Inflammatory macrophage (primary cell): ENCODE measurements at regions not wholly inside any gene's neighbourhood (a gene's known extent, or its start where the extent isn't known, plus 50 kb on each side); places are given as distances from the start of the nearest gene placed in this dataset.
"Not testable (repeated sequence)": the region's sequence is repeated elsewhere in the genome, so short reads cannot be mapped to it uniquely, and the experiment has no call there.

Experiments used
- DNase-seq, 2 donors: peaks; one replicate each; pipeline ENCODE4 v3.0.0-alpha.2; 2020 to 2022

DNA sequence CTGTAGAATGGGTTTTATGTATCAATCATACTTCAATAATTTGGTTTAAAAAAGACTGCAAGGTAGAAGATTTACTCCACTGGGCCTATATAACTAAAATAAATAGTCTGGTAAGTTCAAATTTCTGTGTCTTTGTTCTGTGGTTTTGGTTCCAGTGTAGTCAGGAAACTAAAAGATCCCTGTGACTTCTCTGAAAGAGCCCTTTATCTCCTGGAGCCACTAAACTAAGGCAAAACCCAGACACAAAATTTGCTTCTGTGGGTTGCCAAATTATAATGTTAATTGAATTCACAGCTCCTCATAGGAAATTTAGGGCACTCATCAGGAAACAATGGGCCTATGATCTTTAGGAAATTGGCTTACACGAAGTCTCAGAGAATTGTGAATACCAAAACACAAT, 1038.4 kb downstream of the GALC start:
- DNase-seq, result no peak

DNA sequence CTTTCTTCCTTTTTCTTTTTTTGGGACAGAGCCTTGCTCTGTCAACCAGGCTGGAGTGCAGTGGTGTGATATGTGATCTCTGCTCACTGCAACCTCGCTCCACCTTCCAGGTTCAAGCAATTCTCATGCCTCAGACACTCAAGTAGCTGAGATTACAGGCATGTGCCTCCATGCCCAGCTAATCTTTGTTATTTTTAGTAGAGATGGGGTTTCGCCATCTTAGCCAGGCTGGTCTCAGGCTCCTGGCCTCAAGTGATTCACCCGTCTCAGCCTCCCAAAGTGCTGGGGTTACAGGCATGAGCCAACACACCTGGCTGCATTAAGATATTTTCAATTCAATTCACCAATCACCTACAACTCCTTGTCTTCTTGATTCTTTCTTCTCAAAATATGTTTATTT, 1046.5 kb downstream of the GALC start:
- DNase-seq, result no peak

DNA sequence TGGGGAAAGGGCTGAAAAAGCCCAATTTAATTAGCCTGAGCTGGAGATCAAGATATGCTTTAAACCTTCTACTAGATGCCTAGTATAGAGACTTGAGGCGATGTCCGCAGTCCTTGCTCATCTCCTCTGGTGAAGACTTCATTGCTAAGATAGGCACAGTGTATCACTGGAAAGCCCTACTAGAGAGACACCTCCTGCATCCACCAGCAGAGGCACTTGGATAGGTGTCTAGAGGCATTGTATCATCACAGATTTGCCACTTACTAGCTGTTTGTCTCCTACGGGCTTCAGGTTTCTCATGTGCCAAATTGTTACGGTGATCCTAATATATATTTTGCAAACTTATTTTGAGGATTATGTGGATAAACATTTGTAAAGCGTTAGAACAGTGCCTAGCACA, 1048.5 kb downstream of the GALC start:
- DNase-seq, result no peak

DNA sequence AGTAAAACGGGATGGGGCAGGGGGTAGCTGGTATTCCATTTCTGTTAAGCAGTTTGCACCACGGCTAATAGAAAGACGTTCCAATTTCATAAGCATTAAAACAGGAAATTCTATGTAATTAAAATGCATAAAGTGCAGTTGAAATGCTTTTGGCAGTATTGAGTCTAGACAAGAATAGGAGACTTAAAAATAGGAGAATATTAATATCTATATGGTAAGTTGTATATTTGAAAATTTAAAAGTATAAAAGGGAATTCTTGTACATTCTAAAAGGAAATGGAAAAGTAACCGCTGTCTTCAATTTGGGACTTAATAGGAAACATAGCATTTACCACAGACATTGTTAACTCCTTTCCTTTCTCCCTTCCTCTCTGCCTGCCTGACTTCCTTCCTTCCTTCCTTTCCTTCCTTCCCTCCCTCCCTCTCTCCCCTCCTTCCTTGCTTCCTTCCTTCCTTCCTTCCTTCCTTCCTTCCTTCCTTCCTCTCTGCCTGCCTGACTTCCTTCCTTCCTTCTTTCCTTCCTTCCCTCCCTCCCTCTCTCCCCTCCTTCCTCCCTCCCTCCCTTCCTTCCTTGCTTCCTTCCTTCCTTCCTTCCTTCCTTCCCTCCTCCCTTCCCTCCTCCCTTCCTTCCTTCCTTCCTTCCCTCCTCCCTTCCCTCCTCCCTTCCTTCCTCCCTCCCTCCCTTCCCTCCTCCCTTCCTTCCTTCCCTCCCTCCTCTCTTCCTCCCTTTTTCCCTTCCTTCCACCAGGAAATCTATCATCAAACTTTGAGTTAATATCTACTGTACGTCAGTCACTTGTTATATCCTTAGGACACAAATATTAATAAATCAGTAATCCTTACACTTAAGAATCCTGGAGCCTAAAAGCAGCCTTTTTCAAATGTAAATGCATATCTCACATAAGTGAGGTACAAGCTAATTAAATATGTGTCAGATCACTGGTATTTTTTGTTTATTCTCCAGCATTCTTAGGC, 1049.3 kb downstream of the GALC start:
- DNase-seq, result no peak

DNA sequence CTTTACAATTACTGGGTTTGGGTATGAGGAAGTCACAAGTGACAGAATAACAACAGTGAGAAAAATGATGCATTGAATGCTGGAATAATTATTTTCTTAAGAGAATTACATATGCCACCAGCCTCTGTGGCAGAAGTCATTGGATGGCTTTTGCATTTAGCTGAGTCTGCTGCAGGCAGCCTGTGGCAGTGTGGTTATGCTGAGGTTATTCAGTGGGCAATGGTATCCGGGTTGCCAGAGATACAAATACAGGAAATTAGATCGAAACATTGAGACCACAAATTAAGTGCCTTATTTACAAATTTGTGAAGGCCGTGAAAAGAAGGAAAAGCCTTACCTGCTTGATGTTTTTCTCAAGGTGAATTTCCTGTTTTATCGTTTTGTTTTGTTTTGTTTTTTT, 1050.0 kb downstream of the GALC start:
- no peak for DNase-seq

DNA sequence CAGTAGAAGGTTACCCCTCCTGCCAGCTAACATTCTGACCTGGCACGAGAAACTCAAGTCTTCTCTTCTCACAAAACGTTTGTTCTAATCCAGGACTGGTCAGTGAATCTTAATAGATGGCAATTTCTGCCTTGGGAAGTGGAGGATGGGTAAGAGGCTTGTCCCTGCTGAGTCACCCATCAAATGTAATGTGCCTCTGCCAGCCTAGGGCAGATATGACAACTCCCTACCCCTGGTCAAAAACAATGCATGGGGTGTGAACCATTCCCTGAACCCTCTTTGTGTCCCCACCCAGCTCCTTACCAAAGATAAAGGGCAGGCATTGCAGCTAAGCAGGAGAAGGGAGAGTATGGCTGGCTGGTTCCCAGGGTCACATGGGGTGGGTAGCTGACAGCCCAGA, 1052.9 kb downstream of the GALC start:
- no peak for DNase-seq

DNA sequence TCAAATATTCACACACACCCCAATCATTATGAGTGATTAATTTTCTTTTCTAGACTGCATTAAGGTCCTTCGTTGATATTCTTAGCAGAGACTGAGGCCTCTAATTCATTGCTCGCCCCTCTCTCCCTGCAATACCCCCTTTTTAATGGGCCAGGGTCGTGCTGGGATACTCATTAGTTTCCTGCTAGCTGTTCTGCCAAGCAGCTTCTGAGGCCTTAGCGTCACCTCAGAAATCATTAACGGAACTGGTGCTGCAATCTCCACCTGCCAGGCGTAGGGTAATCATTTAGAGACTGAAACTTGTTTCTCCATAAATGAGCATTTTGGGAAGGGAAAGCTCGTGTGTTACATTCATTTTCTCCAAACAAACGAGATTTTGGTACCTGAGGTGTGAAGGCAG, 1054.7 kb downstream of the GALC start:
- DNase-seq, result no peak

DNA sequence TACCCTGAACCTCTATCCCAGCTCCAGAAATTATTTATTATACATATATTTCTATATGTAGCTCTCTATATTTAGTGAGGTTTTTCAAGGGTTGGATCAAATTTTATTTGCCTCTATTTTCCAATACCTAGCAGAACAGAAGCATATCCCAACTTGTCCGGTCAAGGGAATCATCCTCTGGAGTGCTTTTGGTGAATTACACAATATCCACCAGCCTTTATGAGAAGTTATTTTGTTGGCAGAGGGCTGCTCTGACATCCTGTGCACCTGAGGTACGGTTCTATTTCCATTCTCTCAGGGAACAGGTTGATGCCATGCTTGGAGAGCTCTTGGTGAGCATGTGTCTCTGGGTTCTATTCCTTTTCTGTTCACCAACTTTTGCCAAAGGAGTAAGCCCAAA, 1056.4 kb downstream of the GALC start:
- DNase-seq, result no peak

DNA sequence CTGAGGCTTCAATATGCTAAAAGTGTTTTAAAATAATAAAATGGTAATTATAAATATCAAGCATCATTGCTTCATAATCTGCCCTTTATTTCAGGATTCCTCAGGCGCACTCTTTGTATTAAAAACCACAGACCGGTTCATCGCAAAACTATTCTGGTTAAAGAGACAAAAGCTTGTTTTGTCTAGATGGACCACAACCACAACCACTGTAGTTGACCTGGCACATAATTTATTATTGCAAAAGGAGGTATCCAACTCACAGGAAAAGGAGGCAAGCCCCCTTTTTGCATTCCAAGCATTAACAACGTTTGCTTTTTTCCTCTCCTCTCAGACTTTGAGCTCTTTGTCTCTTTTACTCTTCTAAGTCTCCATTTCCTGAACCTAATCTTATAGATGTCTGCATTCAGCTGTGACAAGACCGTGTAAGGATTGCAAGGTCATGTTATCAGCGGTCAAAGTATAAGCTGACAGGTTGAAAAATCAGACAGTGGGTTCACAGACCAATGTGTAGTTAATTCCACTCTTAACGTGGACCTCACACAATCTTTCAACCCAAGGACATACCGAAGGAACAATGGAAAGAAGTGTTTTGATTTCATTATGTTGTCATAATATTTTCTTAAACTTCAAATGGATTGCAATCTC, 1057.6 kb downstream of the GALC start:
- DNase-seq, result no peak

DNA sequence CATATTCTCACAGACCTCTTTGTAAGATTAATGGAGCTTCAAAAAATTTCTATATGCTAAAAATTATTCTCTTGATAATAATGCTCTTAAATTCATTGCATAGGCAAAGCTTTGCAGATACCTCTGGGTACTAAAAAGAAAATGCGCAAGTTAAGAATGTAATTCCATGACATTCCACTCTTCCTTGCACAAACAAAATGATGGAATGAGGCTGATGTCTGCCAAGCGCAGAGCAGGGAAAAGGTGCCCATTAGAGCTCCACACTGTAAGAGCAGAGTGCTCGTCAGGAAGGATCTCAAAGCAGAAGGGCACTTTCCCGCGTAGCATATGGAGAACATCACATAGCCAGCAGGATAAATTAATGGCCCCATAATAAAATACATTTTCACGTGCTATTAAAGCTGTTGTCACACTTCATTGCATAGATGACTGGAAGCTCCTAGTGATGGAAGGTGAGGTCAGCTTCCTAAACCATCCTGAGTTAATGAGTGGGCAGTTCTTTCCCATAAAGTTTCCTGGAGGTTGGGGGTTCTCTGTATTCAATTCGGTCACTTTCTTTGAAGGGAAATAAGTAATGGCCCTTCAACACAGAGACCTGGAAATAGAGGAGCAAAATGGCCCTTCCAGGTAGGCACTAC, 1058.9 kb downstream of the GALC start:
- no peak for DNase-seq

DNA sequence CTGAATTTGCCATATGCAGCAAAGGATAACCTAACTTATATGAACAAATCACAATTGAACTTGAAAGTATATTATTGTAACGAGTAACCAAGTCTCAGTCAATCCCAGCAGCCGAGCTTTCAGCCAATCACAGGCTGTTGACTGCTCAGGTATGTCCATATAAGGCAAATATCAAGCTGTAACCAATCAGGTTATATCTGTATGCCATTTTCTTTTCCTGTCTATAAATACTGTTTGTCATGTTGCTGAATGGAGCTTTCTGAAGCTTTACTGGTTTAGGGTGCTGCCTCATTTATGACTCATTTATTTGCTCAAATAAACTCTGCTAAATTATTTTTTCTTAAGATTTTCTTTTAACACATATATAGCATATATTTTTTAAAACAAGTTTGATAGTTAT, 1059.5 kb downstream of the GALC start:
- DNase-seq, result no peak

DNA sequence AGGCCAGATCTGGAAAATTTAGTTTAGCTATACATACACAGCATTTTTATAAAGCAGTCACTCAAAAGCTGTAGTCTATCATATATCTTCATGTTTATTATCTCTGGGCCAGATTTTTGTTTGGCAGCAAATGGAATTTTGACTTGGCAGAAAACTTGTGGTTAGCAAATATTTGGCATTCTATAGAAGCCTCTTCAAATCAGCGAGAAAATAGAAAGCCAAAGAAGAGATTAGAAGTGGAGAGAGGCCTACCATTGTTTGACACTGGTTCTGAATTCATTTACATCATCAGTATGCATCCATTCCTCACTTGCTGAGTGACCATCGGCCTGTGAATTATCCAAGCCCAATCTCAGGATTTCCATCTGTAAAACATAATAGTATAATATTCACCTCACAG, 1077.6 kb downstream of the GALC start:
- no peak for DNase-seq

DNA sequence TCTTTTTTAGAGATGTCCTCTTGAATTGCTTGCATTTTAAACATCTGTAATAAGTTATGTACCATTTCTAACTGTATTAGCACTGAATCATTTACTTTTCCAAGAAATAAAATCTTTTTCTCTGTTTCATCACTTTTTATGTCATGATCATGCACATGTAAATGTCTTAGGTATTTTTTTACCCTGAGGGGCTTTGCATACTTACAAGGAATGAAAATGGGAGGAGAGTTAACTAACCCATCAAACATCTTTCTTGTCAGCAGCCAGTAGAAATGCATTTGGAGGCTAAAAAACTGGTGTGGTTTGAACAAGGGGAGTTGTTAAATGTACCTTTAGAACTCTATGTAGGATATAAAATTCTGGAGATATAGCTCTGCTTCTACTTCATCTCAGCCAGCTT, 1080.3 kb downstream of the GALC start:
- no peak for DNase-seq

DNA sequence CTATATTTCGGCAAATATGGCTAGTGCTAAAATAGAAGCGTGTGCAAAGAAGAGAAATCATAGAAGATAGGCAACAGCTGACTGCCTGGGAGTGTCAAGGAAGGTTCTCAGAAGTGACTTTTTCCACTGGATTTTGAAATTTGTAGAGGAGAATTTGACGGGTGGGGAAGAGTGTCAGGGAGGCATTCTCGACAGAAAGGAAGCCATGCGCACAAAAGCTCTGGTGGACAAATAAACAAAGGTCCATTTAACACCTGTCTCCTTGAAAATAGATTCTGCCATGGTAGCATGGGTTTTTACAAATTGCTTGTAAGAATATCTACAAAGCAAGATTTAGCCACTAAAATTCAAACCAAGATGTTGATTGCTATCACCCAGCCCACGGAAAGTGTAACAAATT, 1081.5 kb downstream of the GALC start:
- DNase-seq, result no peak

DNA sequence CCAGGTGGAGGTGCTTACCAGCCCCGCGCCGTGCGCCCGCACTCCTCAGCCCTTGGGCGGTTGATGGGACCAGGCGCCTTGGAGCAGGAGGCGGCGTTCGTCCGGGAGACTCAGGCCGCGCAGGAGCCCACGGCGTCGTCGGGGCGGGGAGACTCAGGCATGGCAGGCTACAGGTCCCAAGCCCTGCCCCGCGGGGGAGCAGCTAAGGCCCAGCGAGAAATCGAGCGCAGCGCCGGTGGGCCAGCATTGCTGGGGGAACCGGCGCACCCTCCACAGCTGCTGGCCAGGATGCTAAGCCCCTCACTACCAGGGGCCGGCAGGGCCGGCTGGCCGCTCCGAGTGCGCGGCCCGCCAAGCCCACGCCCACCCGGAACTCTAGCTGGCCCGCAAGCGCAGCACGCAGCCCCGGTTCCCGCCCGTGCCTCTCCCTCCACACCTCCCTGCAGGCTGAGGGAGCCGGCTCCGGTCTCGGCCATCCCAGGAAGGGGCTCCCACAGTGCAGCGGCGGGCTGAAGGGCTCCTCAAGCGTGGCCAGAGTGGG, 1087.5 kb downstream of the GALC start:
- DNase-seq, result not testable (repeated sequence)

DNA sequence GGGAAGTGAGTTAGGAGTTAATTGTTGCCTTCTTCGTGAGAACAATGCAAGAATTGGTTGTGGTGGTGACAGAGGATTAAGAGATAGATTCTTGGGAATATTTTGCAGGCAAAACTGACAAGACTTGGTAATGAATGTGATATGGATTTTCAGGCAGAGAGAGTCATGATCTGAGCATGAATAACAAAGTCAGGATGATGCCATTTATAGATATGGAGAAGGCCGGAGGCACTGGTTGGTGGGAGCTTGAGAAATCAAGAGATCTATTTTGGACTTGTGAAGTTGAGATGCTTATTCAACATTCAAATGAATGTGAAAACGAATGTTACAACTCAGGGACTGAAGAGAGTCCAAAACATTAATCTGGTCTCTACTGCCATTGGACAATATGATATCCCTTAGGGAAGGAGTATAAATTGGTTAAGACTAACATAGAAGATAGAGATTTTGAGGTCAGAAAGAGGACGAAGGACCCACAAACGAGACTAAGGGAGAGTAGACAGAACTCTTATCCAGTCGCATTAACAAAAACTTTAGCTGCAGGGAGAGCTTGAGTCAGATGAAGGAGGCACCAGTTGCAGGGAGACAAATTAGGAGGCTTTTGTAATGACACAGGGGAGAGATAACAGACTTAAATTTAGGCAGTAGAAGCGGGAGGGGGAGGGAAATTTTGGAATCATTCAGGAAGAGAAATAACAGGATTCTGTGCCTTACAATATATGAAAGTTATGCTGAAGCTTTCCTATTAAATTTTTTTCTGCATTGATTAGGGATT, 1090.6 kb downstream of the GALC start:
- DNase-seq, result no peak

DNA sequence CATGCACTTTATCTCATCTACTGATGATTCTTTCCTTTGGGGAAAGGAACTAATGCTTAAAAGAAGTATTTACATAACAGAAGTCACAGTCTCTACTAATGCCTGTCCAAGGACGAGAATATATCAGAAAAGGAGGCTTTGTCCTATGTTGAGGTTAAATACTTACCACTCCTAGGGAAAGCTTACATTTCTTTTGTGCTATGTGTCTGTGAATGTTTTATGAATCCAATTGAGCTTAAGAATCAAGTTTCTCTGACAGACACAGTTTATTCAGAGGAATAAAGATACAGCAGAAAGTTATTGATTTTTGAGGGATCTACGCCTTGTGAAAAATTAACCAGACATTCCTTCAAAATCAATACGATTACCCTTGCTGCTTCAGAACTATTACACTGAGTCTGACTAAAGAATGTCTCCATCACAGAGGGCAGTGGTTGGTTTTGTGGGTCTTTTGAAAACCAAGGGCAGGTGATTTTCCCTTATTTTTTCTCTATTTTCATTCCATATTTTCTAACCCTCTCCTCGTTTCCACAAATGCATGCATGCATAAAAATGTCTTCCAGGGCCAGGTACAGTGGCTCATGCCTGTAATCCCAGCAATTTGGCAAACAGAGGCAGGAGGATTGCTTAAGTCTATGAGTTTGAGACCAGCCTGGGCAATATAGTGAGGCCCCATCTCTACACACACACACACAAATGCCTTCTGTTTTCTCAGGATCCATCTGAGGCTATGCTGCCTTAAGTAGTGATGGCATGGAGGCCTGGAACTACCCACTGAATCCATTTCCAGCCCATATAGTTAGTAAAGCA, 1095.1 kb downstream of the GALC start:
- DNase-seq, result no peak

DNA sequence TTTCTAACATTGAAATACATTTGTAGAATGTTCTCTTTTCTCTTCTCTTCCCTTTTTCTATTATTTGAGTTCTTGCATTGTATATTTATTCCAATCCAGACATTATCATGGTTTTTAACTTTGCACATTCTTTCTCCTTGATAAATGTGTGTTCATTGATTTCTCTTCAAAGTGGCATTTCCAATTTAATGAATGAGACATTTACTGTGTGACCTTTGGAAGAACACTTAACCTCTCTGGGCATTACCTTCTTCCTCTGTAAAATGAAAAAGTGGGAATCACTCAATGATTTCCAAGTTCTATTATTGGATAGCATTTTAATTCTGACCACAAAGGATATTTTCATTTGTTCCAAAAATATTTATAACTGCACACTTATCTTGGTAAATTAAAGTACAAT, 1095.8 kb downstream of the GALC start:
- no peak for DNase-seq

DNA sequence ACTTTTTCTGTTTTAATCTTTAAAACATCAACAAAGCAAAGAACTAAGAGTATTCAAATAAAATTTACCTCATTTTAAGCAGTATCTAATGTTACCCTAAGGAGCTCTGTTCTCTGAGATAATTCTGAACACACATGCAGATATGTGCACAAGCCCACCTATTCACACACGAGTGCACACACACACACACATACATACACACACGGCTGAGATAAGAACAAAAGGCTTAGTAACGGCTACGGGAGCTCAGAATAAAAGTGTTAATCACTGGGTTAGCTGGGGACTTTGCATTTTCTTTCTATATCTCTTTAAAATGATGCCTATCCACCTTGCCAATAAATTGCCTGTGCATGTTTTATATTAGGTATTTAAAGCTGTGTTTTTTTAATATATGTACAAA, 1096.3 kb downstream of the GALC start:
- DNase-seq, result no peak

DNA sequence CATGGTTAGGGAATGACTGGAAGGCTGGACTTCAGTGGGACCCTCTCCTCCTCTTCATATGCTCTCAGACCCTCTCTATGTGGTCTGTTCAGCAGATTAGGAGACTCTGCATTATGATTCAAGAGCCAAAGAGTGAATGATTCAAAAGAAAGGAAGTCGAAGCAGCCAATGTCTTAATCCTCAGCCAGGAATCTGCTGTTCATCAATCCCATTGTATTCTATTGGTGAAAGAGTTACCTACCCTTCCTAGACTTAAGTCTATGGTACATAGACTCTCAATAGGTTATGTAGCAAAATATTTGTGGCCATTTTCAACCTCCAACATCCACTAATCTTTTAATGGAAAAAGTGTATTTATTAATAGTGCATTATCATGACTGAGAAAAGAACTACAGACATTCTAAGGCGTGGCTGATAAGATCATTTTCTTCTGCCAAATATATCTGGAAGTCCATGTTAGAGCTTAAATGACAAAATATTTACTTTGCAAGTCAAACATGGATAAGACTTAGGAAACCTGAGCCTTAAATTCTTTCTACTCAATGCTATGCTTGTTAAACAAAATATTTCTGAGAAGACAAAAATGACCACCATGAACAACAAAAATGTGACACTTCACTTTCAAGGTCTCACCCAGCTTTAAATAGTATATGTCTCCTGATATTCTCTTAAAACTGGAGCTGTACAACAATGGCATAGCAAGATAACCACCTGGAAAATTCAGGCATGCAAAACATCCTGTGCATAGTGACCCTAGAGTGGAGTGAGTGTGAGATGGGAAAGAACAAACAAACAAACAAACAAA, 1100.6 kb downstream of the GALC start:
- DNase-seq, result no peak

DNA sequence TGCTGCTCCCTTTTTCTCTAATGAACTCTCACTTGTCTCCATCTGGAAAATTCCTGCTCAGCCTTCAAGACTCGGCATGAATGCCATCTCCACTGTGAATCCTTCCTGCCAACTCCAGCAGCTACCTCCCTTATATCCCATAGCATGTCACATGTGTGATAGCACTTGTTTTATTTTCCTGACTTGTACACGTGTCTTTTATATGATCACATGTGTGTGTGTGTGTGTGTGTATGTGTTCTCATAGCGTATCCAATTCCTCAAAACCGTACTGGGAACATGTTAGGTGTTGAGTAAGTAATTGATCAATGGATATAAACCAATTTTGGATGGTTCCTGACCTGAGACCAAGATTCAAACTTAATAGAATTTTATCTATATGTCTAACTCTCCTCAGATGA, 1107.7 kb downstream of the GALC start:
- DNase-seq, result no peak
